Daoy (cell line): ENCODE measurements at regions not wholly inside any gene's neighbourhood (a gene's known extent, or its start where the extent isn't known, plus 50 kb on each side); places are given as distances from the start of the nearest gene placed in this dataset.
"Not testable (repeated sequence)": the region's sequence is repeated elsewhere in the genome, so short reads cannot be mapped to it uniquely, and the experiment has no call there.

Experiments
- DNase-seq: peaks from one replicate; pipeline ENCODE4 v3.0.0-alpha.2; 2015; ENCODE audit warnings: low read depth

GRCh38 chr6:102764317-102764716, 1370.8 kb downstream of the GRIK2 start:
- no peak for DNase-seq

- DNase-seq, result no peak
Measured at GRCh38 chr6:102763891-102764290, 1370.4 kb downstream of the GRIK2 start.

- no peak for DNase-seq
Measured at GRCh38 chr6:102761872-102762271, 1368.4 kb downstream of the GRIK2 start.

GRCh38 chr6:102759415-102759814, 1365.9 kb downstream of the GRIK2 start:
- DNase-seq, result no peak

- DNase-seq, result not testable (repeated sequence)
Measured at GRCh38 chr6:102758536-102758935, 1365.0 kb downstream of the GRIK2 start.

GRCh38 chr6:102749210-102749971, 1355.9 kb downstream of the GRIK2 start:
- no peak for DNase-seq

GRCh38 chr6:102746941-102747340, 1353.4 kb downstream of the GRIK2 start:
- no peak for DNase-seq

GRCh38 chr6:102742754-102743356, 1349.3 kb downstream of the GRIK2 start:
- DNase-seq, result no peak

GRCh38 chr6:102742028-102742427, 1348.5 kb downstream of the GRIK2 start:
- DNase-seq, result no peak

- no peak for DNase-seq
Measured at GRCh38 chr6:102736941-102737368, 1343.4 kb downstream of the GRIK2 start.

- DNase-seq, result no peak
Measured at GRCh38 chr6:102732898-102733297, 1339.4 kb downstream of the GRIK2 start.

- not testable (repeated sequence) for DNase-seq
Measured at GRCh38 chr6:102722086-102722485, 1328.6 kb downstream of the GRIK2 start.

GRCh38 chr6:102717737-102718456, 1324.4 kb downstream of the GRIK2 start:
- DNase-seq, result no peak

GRCh38 chr6:102717252-102717651, 1323.7 kb downstream of the GRIK2 start:
- no peak for DNase-seq

GRCh38 chr6:102701019-102701418, 1307.5 kb downstream of the GRIK2 start:
- DNase-seq, result no peak

GRCh38 chr6:102686461-102686860, 1293.0 kb downstream of the GRIK2 start:
- no peak for DNase-seq

GRCh38 chr6:102680413-102680812, 1286.9 kb downstream of the GRIK2 start:
- DNase-seq, result no peak

- no peak for DNase-seq
Measured at GRCh38 chr6:102679865-102680264, 1286.4 kb downstream of the GRIK2 start.

- no peak for DNase-seq
Measured at GRCh38 chr6:102677225-102677624, 1283.7 kb downstream of the GRIK2 start.

- no peak for DNase-seq
Measured at GRCh38 chr6:102670735-102671134, 1277.2 kb downstream of the GRIK2 start.

GRCh38 chr6:102662851-102663250, 1269.3 kb downstream of the GRIK2 start:
- DNase-seq, result no peak

- DNase-seq, result no peak
Measured at GRCh38 chr6:102660303-102660702, 1266.8 kb downstream of the GRIK2 start.

GRCh38 chr6:102655823-102656222, 1262.3 kb downstream of the GRIK2 start:
- DNase-seq, result no peak
